GM21576 (cell line): ENCODE measurements at regions not wholly inside any gene's neighbourhood (a gene's known extent, or its start where the extent isn't known, plus 50 kb on each side); places are given as distances from the start of the nearest gene placed in this dataset.
"Not testable (repeated sequence)": the region's sequence is repeated elsewhere in the genome, so short reads cannot be mapped to it uniquely, and the experiment has no call there.

Experiments used
- ATAC-seq: cut with Tn5 transposase; IDR thresholded peaks from one replicate; pipeline ENCODE4 v1.9.1; 2021; ENCODE audit warnings: mild to moderate bottlenecking, moderate library complexity; ENCODE audit not compliant: unreplicated experiment

- ATAC-seq = no peak
Measured at GRCh38 chr5:174462129-174462528, 262.3 kb upstream of the MSX2 start.

- no peak for ATAC-seq
Measured at GRCh38 chr5:174464504-174465165, 259.7 kb upstream of the MSX2 start.

GRCh38 chr5:174471528-174471927, 252.9 kb upstream of the MSX2 start:
- ATAC-seq = not testable (repeated sequence)

- ATAC-seq = no peak
Measured at GRCh38 chr5:174472956-174473355, 251.4 kb upstream of the MSX2 start.

- not testable (repeated sequence) for ATAC-seq
Measured at GRCh38 chr5:174476001-174476400, 248.4 kb upstream of the MSX2 start.

- ATAC-seq = no peak
Measured at GRCh38 chr5:174479325-174479724, 245.1 kb upstream of the MSX2 start.

- ATAC-seq = no peak
Measured at GRCh38 chr5:174481737-174482136, 242.6 kb upstream of the MSX2 start.

GRCh38 chr5:174482607-174483024, 241.8 kb upstream of the MSX2 start:
- no peak for ATAC-seq

GRCh38 chr5:174483411-174483810, 241.0 kb upstream of the MSX2 start:
- no peak for ATAC-seq

GRCh38 chr5:174489215-174489614, 235.2 kb upstream of the MSX2 start:
- no peak for ATAC-seq

GRCh38 chr5:174489920-174490597, 234.3 kb upstream of the MSX2 start:
- ATAC-seq = no peak

- ATAC-seq = no peak
Measured at GRCh38 chr5:174490728-174491127, 233.7 kb upstream of the MSX2 start.

- ATAC-seq = no peak
Measured at GRCh38 chr5:174491265-174491664, 233.1 kb upstream of the MSX2 start.

GRCh38 chr5:174491761-174492350, 232.5 kb upstream of the MSX2 start:
- no peak for ATAC-seq

- ATAC-seq = no peak
Measured at GRCh38 chr5:174493530-174493929, 230.9 kb upstream of the MSX2 start.

GRCh38 chr5:174497939-174498338, 226.4 kb upstream of the MSX2 start:
- ATAC-seq = not testable (repeated sequence)

- ATAC-seq = not testable (repeated sequence)
Measured at GRCh38 chr5:174498575-174498974, 225.8 kb upstream of the MSX2 start.

GRCh38 chr5:174500636-174501035, 223.7 kb upstream of the MSX2 start:
- no peak for ATAC-seq

GRCh38 chr5:174501461-174502069, 222.8 kb upstream of the MSX2 start:
- no peak for ATAC-seq

- ATAC-seq = no peak
Measured at GRCh38 chr5:174503086-174503460, 221.3 kb upstream of the MSX2 start.

- ATAC-seq = no peak
Measured at GRCh38 chr5:174503461-174504265, 220.7 kb upstream of the MSX2 start.
